ENCODE measurements at regions not wholly inside any gene's neighbourhood (a gene's known extent, or its start where the extent isn't known, plus 50 kb on each side); places are given as distances from the start of the nearest gene placed in this dataset.

DNA sequence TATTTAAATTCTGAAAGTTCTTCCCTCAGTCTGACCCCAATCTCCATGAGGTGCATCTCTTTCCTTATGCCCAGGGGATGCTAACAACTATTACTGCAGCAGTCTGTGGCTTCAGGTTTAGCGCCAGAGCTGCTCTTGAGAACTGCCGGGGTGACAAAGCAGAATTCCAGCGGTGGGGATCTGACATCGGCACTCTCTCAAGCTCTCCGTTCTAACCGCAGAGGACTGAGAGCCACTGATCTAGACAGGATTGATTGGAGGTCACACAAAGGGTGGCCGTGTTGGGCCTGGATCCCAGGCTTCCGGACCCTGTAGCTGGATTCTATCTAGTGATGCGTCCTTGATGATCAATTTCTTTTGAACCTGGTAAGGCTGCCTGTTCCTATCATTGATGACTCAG is 155.6 kb upstream of the TMEM132C start:
- peak; percentile 62 for DNase-seq (ENCODE audit: low read depth)

DNA sequence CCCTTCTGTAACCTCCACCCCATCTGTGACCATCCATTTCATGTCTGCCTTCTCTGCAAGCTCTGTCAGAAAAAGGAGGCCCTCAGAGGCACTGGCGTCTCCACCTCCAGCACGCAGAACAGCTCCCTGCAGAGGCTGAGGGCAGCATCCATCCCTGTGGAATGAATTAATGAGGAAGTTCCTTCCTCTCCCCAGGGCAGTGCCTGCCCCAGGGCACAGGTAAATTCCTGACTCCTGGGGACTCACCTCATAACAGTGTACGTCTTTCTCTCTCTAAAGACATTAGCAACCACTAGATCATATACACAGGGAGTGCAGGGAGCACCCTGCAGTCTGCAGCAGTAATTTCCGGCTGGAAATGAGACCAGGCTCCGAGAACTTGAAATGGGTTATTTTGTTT is 155.0 kb upstream of the TMEM132C start:
- no peak for DNase-seq (ENCODE audit: low read depth)

DNA sequence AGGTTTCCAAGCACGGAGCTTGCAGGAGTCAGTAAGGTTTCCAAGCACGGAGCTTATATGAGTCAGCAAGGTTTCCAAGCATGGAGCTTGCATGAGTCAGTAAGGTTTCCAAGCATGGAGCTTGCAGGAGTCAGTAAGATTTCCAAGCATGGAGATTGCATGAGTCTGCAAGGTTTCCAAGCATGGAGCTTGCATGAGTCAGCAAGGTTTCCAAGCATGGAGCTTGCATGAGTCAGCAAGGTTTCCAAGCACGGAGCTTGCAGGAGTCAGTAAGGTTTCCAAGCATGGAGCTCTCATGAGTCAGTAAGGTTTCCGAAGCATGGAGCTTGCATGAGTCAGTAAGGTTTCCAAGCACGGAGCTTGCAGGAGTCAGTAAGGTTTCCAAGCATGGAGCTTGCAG is 153.7 kb upstream of the TMEM132C start:
- peak; percentile 80 for DNase-seq (ENCODE audit: low read depth)

DNA sequence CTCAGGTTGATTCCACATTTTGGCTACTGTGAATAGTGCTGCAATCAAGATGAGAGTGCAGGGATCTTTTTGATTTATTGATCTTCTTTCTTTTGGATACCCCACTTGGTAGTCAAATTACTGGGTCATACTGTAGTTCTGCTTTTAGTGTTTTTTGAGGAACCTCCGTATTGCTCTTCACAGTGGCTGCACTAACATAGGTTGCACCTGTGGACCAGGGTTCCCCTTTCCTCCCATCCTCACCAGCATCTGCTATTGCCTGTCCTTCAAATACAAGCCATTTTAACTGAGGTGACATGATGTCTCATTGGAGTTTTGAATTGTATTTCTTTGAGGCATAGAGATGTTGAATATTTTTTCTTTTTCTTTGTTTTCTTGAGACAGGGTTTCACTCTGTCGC is 152.5 kb upstream of the TMEM132C start:
- DNase-seq (ENCODE audit: low read depth): no peak

DNA sequence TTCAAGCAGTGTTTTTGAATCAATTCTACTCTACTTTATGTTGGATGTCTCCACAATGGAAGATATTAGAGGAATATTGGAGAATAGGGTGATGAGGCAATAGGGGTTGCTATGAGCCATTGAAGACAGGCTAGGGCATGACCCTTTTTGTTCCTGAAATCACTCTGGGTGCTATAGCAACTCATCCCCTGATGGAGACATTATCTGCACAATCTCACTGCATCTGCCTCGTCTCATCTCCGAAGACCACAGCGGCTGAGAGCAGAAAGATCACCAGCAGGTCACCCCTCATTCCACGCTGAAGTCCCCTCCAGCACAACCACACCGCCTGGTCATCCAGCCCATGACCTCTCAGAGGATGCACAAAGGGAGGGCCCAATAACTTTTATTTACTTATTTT is 150.4 kb upstream of the TMEM132C start:
- DNase-seq (ENCODE audit: low read depth): no peak

DNA sequence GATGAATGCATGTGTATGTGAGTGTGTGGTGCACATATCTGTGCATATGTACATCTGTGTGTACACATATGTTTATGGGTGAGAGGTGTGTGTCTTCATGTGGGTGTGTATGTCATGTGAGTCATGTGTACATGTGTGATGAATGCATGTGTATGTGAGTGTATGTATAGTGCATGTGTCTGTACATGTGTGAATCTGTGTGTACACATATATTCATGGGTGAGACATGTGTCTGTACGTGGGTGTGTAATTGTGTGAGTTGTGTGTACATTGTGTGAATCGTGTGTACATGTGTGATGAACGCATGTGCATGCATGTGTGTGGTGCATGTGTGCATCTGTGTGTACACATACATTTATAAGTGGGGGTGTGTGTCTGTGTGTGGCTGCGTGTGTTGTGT is 146.9 kb upstream of the TMEM132C start:
- no peak for DNase-seq (ENCODE audit: low read depth)

GRCh38 chr12:128121424-128121823 is 145.5 kb upstream of the TMEM132C start:
- no peak for DNase-seq (ENCODE audit: low read depth)

GRCh38 chr12:128123096-128123495 is 143.9 kb upstream of the TMEM132C start:
- DNase-seq (ENCODE audit: low read depth): no peak

- DNase-seq (ENCODE audit: low read depth): no peak
Observed at GRCh38 chr12:128131955-128132354, 135.0 kb upstream of the TMEM132C start.

DNA sequence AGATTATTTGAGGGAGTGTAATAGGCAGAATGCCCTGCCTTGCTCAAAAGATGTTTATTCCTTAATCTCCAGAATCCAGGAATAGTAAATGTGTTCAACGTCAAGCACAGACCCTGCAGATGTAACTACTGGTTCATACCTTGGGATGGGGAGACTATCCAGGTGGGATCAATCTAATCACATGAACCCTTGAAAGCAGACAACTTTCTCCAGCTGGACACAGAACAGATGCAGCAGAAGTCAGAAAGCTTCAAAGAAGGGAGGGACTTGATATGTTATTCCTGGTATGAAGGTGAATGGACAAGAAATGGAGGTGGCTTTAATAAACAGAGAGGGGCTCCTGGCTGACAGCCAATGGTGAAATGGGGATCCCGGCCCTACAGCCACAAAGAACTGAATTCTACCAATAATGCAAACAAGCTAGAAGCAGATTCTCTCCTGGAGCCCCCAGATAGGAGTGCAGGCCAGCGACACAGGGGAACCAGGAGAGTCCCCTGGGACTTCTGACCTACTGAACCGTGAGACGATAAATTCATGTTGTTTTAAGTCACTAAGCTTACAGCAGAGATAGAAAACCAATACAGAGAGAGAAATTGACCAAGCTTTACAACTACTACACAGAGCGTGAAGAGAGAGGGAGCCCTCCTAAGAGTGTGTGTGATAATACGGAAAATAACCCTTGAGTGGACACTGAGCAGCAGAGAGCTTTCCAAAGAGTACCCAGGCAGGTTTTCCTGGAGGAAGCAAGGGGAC is 133.5 kb upstream of the TMEM132C start:
- DNase-seq (ENCODE audit: low read depth): no peak

DNA sequence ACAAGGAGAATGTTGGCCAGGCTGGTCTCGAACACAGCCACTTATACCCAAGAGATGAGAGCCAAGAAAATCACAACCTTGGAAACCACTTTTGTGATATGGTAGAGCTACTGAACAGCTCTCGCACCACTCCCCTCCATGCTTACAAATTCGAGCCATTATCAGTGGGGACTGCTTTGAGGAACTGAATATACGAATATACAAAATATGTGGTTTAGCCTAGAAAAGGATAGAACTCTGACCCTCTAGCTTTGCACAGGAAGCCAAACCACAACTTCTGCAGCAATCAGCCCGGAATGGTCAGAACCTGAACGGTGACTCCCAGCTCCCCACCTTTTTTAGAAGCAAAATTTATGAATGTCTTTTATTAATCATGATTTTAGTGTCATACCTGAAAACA is 129.8 kb upstream of the TMEM132C start:
- no peak for DNase-seq (ENCODE audit: low read depth)

GRCh38 chr12:128138125-128138524 is 128.8 kb upstream of the TMEM132C start:
- DNase-seq (ENCODE audit: low read depth): no peak

DNA sequence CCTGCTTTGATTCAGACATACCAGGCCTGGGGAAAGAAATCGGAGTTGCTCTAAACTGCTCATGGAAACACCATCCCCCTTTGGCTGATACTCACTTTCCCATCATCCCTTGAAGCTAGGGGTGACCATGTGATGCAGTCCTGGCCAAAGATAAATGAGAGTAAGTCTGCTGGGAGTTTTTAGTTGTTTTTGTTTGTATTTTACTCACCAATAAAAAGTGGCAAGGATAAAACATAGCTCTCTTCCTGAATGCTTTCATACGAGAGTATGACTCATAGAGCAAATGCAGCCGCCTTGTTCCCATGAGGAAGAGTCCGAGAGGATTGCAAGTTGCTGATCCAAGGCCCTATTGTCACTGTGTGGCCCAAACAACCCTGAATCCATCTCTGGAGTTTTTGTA is 126.4 kb upstream of the TMEM132C start:
- DNase-seq (ENCODE audit: low read depth): peak; percentile 53

DNA sequence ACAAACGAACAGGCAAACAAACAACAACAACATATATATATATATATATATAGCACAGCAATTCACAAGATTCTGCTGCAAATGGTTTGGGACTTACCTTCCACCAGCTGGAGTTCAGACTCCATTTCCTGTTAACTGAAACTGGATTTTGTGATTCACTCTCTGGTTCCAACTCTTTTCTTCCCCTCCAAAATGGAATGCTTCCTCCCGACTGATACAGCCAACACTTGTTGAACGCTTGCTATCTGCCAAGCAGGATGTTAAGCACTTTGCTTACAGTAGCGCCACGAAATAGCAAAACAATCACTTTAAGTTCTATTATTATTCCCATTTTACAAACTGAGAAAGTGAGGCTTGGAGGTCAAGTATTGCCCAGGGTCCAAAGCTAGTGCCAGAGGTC is 116.0 kb upstream of the TMEM132C start:
- DNase-seq (ENCODE audit: low read depth): no peak

DNA sequence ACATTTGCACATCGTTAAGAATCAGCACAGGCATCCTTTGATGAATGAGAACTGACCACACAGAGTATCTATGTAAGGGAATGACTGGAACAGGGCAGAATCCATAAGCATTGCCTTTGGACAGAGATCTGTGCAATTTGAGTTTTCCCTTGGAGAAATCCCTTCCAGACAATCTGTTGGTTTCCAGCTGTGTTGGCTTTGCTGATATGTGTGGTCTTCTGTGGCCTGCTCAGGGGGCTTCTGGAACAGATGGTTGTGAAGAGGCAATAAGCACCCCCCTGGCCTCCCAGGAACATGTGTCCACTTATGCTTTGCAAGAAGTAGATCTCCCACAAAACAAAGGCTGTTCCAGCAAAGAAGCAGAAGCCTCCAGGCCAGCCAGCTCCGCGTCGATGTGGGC is 111.4 kb upstream of the TMEM132C start:
- DNase-seq (ENCODE audit: low read depth): no peak

- DNase-seq (ENCODE audit: low read depth): no peak
Observed at GRCh38 chr12:128163086-128163485, 103.9 kb upstream of the TMEM132C start.

DNA sequence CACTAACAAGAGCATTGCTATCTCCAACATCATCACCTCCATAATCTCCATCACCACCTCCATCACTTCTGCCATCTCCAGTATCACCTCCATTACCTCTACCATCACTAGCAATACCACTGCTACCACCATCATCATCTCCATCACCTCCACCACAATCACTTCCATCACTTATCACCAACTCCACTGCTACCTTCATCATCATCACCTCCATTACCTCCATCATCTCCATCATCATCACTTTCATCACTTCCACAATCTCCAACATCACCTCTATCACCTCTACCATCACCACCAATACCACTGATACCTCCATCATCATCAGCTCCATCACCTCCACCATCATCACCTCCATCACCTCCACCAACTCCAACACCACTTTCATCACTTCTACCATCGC is 102.4 kb upstream of the TMEM132C start:
- DNase-seq (ENCODE audit: low read depth): no peak

DNA sequence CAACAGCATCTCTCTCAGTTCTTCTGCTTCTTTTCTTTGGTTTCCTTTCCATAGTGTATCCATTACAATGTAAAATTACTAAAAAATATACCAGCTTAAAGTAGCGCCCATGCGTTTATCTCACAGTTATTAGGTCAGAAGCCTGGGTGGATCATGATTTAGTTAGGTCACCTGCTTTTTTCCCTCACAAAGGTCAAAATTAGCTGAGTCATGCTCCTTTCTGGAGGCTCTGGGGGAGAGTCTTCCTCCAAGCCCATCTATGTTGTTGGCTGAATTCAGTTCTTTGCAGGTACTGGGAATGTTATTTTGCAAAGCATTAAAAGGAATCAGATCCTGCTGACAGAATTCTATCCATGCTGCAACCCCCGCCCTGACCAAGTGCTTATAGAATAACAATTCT is 101.6 kb upstream of the TMEM132C start:
- no peak for DNase-seq (ENCODE audit: low read depth)

- no peak for DNase-seq (ENCODE audit: low read depth)
Observed at GRCh38 chr12:128168273-128168672, 98.7 kb upstream of the TMEM132C start.

DNA sequence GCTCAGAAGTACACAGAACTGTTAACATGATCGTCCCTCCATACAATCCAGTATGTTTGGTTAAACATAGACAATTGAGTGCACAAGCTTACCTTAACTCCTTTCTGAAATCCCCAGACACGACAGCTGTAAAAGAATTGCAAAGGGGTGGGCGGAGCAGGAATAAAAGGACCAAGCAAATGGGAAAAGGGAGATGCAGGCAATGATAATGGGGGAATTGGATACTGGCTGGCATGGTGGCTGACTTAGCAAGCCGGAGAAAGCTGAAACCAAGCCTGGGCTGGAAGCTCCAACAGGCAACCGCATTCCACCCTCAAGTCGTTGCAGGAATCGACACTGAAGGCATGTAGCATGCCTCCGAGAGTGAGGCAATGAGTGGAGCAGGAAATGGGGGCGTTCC is 96.8 kb upstream of the TMEM132C start:
- DNase-seq (ENCODE audit: low read depth): no peak

DNA sequence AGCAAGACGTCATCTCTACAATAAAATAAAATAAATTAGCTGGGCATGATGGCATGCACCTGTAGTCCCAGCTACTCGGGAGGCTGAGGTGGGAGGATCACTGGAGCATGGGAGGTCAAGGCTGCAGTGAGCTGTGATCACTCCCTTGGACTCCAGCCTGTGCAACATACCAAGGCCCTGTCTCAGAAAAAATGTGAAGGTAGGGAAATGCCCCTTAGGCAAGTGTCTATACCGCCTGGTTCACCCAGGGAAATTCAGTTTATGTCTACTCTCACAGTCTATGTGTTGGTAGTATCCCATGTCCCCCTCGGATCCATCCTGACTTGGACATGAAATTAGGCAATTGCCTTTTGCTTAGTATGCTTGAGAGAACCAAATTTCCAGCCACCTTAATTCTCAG is 88.4 kb upstream of the TMEM132C start:
- peak; percentile 8 for DNase-seq (ENCODE audit: low read depth)

DNA sequence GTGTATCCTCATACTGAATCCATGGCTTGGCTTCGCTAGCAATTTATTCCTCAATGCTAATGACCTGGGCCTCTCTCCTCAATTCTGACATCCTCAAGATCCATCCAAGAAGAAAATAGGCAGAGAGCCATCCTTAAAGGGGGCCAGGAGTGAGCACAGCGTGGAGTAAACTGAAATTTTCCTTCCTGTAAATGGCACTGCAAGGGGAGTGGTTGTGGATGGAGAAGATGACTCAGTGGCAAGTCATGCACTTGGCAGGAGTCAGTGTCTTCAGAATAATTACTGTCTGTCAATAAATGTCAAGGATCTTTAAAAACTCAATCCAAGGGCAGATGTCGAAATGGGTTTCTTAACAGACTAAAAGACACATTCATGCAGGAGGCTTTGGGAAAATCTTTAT is 88.0 kb upstream of the TMEM132C start:
- DNase-seq (ENCODE audit: low read depth): peak; percentile 66

- DNase-seq (ENCODE audit: low read depth): no peak
Observed at GRCh38 chr12:128180166-128180565, 86.8 kb upstream of the TMEM132C start.

DNA sequence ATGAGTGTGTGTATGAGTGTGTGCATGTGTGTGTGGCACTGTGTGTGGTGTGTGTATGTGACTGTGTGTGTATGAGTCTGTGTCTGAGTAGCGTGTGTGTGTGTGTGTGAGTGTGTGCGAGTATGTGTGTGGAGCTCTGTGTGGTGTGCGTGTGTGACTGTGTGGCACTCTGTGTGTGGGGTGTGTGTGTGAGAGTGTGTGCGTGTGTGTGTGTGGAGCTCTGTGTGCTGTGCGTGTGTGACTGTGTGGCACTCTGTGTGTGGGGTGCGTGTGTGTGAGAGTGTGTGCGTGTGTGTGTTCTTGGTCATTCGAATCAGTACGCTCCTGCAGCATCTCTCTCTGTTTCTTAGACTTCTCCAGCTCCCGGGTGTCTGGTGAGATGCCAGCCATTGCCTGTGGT is 76.9 kb upstream of the TMEM132C start:
- no peak for DNase-seq (ENCODE audit: low read depth)

Data from Daoy (cell line).